GM18907 (cell line): ENCODE measurements at regions not wholly inside any gene's neighbourhood (a gene's known extent, or its start where the extent isn't known, plus 50 kb on each side); places are given as distances from the start of the nearest gene placed in this dataset.

Source experiments
- ATAC-seq: cut with Tn5 transposase; IDR thresholded peaks from one replicate; pipeline ENCODE4 v1.9.1; 2021; ENCODE audit warnings: mild to moderate bottlenecking, moderate library complexity; ENCODE audit not compliant: unreplicated experiment

GRCh38 chr12:124397807-124398577 is 103.1 kb downstream of the RFLNA start:
- ATAC-seq = no peak

GRCh38 chr12:124397399-124397679 is 102.4 kb downstream of the RFLNA start:
- no peak for ATAC-seq

DNA sequence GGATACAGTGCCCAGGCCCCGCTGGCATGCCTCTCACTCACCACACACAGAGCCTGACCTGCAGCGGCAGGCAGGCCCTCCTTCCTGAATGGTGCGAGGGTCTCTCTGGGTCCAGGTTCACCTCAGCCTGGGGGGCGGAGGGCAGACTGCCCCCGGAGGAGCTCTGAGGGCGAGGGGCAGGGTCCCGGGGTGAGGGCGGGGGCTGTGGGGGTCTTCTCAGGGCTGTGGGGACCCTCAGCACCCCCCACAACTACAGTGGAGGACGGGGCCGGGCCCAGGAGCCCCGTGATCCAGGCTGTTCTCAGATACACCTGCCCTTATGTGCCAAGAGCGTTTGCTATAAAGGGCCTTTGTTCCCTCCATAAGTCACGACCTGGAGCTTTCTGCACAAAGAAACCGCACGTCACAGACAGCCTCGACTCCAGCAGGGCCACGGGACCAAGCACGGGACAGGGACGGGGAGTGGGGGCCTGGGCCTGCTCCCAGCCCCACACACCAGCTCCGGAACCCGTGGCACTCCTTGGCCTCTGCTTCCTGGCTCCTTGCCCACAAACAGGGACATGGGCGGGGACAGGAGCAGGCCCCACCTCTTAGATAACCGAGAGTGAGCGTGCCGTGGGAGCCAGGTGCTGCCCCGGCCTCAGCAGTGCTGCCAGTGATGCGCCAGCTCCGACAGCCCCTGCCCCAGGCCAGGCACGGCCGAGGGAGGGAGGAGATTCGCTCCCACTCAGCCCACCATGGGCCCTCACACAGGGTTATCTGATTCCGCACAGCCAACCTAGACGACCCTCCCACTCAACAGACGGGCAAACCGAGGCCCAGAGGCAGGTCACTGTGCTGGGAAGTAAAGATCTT is 101.9 kb downstream of the RFLNA start:
- ATAC-seq = no peak

DNA sequence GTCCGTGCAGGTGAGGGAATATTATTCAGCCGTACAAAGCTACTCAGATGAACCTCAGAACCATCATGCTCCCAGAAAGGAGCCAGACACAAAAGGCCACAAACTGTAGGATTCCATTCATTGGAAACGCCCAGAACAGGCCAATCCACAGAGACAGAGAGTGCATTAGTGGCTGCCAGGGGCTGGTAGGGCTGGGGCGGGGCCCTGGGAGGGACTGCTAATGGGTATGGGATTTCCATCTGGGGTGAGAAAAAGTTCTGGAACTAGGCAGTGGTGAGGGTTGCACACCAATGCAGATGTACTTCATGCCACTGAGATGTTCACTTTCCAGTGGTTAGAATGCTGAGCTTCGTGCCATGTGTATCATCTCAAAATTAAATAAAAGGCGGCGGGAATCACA is 101.1 kb downstream of the RFLNA start:
- ATAC-seq = no peak

DNA sequence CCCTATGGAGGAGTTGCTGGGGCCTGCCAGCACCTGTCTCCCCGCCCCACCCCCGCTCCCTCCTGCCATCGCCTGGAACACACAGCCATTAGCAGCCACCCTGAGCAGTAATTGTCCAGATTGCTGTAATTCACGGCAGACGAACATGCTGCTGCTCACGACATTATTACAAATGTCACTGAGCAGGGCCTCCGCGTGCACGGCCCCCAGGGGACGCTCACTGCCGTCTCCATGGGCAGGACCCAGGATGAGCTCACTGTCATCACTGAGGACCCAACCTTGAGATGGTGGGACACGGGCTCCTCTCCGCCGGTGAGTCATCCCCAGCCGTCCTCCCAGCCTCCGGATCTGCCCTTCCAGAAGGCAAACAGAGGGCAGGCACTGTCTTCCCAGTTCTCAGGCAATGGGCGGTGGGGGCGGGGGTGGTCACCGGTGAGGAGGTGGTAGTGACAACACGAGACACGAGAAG is 100.4 kb downstream of the RFLNA start:
- no peak for ATAC-seq

- ATAC-seq = no peak
Measured at GRCh38 chr12:124394462-124395128, 99.7 kb downstream of the RFLNA start.

DNA sequence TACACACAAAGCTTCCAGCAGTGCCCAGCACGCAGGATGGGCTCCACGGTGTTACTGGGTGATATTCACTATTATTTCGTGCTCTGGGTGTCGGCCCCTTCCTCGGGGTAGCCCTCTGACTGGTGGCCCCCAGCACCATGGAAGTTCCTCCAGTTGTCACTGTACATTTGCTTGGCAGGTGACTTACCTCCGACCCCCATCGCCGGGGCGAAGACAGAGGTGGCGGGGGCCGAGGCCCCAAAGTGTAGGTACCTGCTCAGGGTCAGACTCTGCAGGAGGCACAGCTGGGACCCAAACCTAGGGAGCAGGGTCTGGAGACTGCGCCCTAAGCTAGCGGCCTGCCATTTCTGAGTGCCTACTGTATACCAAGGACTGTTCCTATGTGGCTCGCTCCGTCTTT is 98.9 kb downstream of the RFLNA start:
- ATAC-seq = no peak

GRCh38 chr12:124393414-124393790 is 98.5 kb downstream of the RFLNA start:
- no peak for ATAC-seq

GRCh38 chr12:124392667-124393413 is 97.9 kb downstream of the RFLNA start:
- no peak for ATAC-seq

- no peak for ATAC-seq
Measured at GRCh38 chr12:124392271-124392666, 97.4 kb downstream of the RFLNA start.

DNA sequence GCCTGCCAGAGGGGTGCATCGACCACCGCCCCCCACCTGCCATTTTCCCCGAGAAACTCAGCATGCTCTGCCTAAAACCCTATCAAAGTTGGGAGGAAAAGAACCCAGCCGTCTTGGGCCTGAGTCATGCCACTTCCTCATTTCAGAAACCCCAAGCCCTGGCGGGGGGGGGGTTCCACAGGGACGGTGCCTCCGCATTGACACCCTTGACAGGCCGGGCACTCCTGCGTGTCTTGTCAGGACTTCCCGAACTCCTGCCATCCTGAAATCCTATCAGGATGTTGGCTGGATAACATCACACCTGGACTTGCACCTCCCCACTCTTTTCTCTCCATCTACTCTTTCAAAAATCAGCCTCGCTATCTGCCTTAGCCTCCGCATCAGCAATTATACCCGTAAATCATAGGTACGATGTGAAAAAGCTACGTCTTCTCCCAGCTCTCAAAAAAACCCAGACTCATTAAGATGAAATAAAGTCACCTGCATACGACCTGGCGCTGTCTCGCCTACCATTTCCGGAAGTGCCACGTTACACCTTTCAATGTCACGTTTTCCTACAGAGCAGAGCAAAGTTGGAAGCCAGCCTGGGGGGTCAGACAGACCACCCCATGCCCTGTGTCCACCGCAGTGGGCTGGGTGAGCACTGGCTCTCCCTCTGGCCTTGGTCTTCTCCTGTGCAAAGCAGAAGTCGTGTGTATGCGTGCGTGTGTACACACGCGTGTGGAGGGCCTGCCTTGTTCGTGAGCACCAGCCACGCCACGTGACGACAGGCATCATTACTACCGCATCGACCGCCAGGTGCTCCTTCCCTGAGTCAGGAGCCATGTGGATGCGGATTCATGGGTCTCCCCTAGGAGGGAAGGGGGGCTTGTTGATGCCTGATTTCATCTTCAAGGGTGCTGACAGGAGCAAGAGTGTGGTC is 96.7 kb downstream of the RFLNA start:
- ATAC-seq = peak; percentile 50

DNA sequence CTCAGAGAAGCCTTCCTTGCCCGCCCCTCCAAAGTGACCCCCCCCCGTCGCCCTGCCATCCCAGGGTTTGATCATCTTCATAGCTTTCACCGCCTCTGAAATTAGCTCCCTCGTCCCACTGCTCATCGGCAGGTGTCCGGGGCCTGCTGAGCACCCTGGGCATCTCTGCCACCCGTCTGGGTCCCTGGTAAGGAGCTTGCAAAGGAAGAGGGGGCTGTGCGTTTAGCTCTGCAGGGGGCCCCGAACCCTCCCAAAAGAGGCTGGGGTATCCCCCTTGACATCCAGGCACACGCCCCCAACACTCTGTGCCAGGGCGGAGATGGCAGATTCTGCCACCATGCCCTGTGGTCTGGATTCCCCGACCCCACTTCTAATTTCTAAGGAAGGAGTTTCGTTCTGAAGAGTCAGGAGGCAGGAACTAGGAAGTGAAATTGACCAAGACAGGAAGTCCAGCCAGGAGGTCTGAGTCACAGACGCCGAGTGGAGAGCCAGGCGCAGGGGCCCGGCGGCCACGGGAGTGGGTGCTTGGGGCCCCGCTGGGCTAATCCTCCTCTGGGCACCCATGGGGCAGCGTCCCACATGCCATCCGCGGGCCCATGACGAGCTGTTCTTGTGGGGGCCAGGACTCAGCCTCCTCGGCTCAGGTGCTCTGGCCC is 95.7 kb downstream of the RFLNA start:
- ATAC-seq = peak; percentile 39

- ATAC-seq = no peak
Measured at GRCh38 chr12:124389725-124390441, 95.0 kb downstream of the RFLNA start.

- ATAC-seq = no peak
Measured at GRCh38 chr12:124389138-124389724, 94.3 kb downstream of the RFLNA start.

GRCh38 chr12:124388679-124389137 is 93.8 kb downstream of the RFLNA start:
- ATAC-seq = no peak

DNA sequence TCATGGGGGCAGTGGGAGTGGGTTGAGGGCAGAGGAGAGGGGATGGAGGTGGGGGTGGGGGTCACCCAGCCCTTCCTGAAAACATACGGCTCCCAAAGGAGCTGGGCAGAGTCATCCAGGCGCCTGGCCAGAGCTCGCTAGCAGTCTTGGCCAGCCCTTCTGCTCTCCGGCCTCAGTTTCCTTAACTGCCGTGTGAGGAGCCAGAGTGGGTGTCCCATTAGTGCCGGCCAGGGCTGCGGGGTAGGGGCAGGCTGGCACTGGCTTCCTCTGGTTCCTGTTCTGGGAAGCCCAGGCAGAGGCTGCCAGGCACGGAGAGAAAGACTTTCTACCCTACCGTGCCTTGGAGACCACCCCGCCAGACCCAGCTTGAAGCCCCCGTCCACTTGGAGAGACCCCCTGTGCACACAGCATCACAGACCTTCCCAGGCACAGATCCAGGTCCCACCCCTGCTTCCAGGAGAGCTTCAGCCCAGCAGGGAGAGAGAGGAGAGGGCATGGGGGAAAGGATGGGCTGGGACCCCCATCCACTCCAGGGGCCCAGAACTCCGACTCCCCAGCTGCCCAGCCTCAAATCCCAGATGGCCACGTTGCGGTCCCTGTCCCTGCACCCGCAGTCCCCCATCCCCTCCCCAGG is 93.3 kb downstream of the RFLNA start:
- ATAC-seq = no peak

- no peak for ATAC-seq
Measured at GRCh38 chr12:124387528-124387911, 92.6 kb downstream of the RFLNA start.
